Osteocyte (in vitro differentiated cells): ENCODE measurements at regions not wholly inside any gene's neighbourhood (a gene's known extent, or its start where the extent isn't known, plus 50 kb on each side); places are given as distances from the start of the nearest gene placed in this dataset.

Experiments used
- DNase-seq: peaks from one replicate; pipeline ENCODE4 v3.0.0; 2021; ENCODE audit warnings: mixed read lengths; ENCODE audit not compliant: unreplicated experiment; ENCODE audit errors: extremely low spot score
- H3K27ac Mint-ChIP-seq: one replicate; pipeline ENCODE4 v1.8.0; 2021; ENCODE audit warnings: mild to moderate bottlenecking, mixed read lengths; ENCODE audit not compliant: unreplicated experiment
- H3K27me3 Mint-ChIP-seq: one replicate; pipeline ENCODE4 v1.8.0; 2021; ENCODE audit warnings: mixed read lengths; ENCODE audit not compliant: unreplicated experiment
- H3K36me3 Mint-ChIP-seq: one replicate; pipeline ENCODE4 v1.8.0; 2021; ENCODE audit warnings: mixed read lengths; ENCODE audit not compliant: unreplicated experiment
- H3K4me1 Mint-ChIP-seq: one replicate; pipeline ENCODE4 v1.8.0; 2021; ENCODE audit warnings: mixed read lengths; ENCODE audit not compliant: unreplicated experiment
- H3K4me3 Mint-ChIP-seq: one replicate; pipeline ENCODE4 v1.8.0; 2021; ENCODE audit warnings: mild to moderate bottlenecking, moderate library complexity, mixed read lengths; ENCODE audit not compliant: unreplicated experiment
- H3K9me3 Mint-ChIP-seq: one replicate; pipeline ENCODE4 v1.8.0; 2021; ENCODE audit warnings: mixed read lengths; ENCODE audit not compliant: unreplicated experiment
- TF ChIP-seq, protein P1 (sequence below): fragments of 200-600 bp; sonication (generic); IDR thresholded peaks from 2 replicates; pipeline ENCODE4 v1.5.0; 2021; ENCODE audit warnings: antibody characterized with exemption, mild to moderate bottlenecking, moderate library complexity

DNA sequence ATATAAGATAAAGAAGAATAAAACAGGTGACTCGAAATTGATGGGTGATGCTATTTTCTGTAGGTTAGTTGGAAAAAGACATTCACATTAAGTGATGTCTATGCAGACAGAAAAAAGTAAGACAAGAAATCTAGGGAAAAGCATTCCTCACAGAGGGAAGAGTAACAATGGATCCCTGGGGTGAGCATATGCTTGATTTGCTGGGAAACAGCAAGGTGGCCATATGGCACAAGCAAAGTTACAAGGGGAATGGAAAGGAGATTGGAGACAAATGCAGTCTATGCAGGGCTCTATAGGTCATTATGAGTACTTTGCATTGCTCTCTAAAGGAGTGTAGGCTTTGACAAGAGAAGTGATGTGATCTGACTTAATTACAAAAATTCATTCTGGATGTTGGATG is 90.9 kb upstream of the ZNF804B start:
- H3K9me3 Mint-ChIP-seq, result no peaks in the 10 kb centered on the region
- no peaks in the 10 kb centered on the region for H3K4me1 Mint-ChIP-seq
- no peak overlapping the region for H3K4me3 Mint-ChIP-seq
- no peak overlapping the region for H3K27ac Mint-ChIP-seq
- no peaks in the 10 kb centered on the region for H3K36me3 Mint-ChIP-seq
- no peaks in the 10 kb centered on the region for H3K27me3 Mint-ChIP-seq
- no peak for DNase-seq
- TF ChIP-seq, protein P1, sequence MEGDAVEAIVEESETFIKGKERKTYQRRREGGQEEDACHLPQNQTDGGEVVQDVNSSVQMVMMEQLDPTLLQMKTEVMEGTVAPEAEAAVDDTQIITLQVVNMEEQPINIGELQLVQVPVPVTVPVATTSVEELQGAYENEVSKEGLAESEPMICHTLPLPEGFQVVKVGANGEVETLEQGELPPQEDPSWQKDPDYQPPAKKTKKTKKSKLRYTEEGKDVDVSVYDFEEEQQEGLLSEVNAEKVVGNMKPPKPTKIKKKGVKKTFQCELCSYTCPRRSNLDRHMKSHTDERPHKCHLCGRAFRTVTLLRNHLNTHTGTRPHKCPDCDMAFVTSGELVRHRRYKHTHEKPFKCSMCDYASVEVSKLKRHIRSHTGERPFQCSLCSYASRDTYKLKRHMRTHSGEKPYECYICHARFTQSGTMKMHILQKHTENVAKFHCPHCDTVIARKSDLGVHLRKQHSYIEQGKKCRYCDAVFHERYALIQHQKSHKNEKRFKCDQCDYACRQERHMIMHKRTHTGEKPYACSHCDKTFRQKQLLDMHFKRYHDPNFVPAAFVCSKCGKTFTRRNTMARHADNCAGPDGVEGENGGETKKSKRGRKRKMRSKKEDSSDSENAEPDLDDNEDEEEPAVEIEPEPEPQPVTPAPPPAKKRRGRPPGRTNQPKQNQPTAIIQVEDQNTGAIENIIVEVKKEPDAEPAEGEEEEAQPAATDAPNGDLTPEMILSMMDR, result no peak

DNA sequence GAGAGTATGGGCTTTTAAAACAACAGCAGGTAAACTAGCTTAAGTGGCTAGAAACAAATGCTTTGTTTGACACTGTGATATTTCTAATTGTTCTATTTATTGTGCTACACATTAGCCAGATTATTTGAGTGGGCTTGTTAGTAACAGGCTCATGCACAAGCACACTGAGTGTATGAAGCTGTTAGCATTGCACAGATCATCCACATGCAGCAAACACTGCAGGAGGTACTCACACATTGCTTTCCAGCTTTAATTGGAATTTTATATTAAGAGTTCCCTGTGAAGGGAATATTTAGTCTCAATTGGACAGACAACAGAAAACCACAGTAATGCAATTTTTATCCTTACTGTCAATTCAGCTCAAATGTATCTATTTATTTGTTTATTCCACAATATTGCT is 92.9 kb upstream of the ZNF804B start:
- H3K4me3 Mint-ChIP-seq, result no peak overlapping the region
- H3K27me3 Mint-ChIP-seq, result no peaks in the 10 kb centered on the region
- TF ChIP-seq, protein P1, result no peak
- H3K4me1 Mint-ChIP-seq, result no peaks in the 10 kb centered on the region
- no peak for DNase-seq
- no peaks in the 10 kb centered on the region for H3K9me3 Mint-ChIP-seq
- H3K36me3 Mint-ChIP-seq, result no peaks in the 10 kb centered on the region
- no peak overlapping the region for H3K27ac Mint-ChIP-seq

DNA sequence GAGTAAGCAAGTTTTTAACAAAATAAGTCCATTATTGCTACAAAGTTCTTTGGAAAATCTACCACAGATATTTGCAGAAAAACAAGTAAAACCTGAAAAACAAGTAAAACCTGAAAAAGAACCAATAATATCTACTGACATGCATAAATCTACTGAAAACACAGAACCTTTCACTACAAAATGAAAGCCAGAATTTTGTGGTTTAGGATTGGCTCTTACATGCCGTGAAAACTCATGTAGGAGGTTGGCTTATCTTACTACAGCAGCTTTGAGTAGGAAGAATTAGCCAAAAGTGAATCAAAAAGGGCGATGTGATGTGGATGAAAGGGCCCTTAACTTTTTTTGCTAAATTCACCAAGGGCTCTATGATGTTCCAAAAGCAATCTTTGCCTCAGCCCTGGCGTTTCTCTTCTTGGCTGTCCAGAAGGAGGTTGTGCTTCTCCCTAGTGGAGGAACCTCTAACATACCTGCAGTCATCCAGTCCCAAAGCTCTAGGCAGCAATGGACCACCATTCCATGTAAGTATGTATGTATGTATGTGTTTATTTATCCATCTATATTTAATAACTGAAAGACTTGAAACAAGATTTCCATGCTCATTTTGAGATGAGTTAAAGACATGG is 93.5 kb upstream of the ZNF804B start:
- no peaks in the 10 kb centered on the region for H3K36me3 Mint-ChIP-seq
- TF ChIP-seq, protein P1, result no peak
- no peak overlapping the region for H3K27ac Mint-ChIP-seq
- DNase-seq, result no peak
- no peaks in the 10 kb centered on the region for H3K27me3 Mint-ChIP-seq
- H3K4me3 Mint-ChIP-seq, result no peak overlapping the region
- H3K9me3 Mint-ChIP-seq, result no peaks in the 10 kb centered on the region
- no peaks in the 10 kb centered on the region for H3K4me1 Mint-ChIP-seq

DNA sequence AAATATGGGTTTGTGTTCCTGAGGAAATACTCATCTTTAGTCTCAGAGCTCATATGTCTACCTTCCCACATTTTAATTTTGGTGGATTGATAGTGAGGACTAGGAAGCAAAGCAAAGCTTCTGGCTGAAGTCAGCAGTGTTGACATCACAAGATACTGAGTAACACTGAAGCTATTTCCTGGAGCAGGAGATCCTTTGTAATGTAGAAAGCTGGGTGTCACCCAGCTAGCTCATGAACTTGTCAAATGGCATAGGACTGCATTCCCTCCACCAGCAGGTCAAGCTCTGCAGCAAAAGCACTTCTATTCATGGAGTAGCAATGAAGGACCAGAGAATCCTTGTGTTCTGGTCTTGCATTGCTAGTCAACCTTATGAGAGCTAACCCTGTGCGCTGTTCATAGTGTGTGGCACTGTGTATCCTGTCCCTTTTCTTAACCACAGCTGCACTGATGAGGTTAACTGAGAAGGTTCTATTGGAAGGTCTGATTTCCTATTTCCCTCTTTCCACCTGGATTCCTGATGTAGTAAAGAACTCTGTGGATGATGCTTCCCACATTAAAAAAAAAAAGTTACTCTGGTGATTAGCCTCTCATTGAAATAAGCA is 94.8 kb upstream of the ZNF804B start:
- TF ChIP-seq, protein P1, result no peak
- Mint-ChIP-seq H3K27ac (no peak overlapping the region), H3K4me1 (no peaks in the 10 kb centered on the region), H3K36me3 (no peaks in the 10 kb centered on the region), H3K4me3 (no peak overlapping the region), H3K9me3 (no peaks in the 10 kb centered on the region), H3K27me3 (no peaks in the 10 kb centered on the region)
- DNase-seq, result no peak

DNA sequence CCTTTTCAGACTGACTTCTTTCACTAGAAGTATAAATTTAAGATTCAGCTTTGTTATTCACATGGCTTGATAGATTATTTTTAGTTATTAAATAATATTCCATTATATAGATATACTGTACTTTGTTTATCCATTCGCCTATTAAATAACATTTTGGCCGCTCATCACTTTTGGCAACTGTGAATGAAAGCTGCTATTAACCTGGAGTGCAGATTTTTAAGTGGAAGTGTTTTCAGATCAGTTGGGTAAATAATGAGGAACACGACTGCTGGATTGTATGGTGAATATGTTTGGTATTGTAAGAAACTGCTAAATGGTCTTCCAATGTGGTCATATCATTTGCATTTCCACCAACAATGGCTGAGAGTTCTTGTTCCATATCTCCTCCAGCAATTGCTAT is 97.6 kb upstream of the ZNF804B start:
- H3K9me3 Mint-ChIP-seq, result no peaks in the 10 kb centered on the region
- no peak overlapping the region for H3K27ac Mint-ChIP-seq
- H3K4me1 Mint-ChIP-seq, result no peaks in the 10 kb centered on the region
- H3K36me3 Mint-ChIP-seq, result no peaks in the 10 kb centered on the region
- H3K27me3 Mint-ChIP-seq, result no peaks in the 10 kb centered on the region
- no peak for DNase-seq
- H3K4me3 Mint-ChIP-seq, result no peak overlapping the region
- TF ChIP-seq, protein P1, result no peak
